CD4-positive, alpha-beta T cell (primary cell): ENCODE measurements at regions not wholly inside any gene's neighbourhood (a gene's known extent, or its start where the extent isn't known, plus 50 kb on each side); places are given as distances from the start of the nearest gene placed in this dataset.

Experiments used
- ATAC-seq: fragments of 200-7000 bp; cut with Tn5 transposase; one replicate; pipeline ENCODE4 v1.10.0; 2022; ENCODE audit warnings: mild to moderate bottlenecking; ENCODE audit not compliant: poor library complexity
- CTCF ChIA-PET: fragments of 350-600 bp; sonication (Branson Sonifier 250); formaldehyde crosslinking; loops from one replicate; lab custom pipeline; 2021; ENCODE audit warnings: antibody characterized with exemption, inconsistent platforms; lab: Charles Lee
- POLR2A ChIA-PET: fragments of 350-600 bp; sonication (Branson Sonifier 250); formaldehyde crosslinking; loops from one replicate; lab custom pipeline; 2021; ENCODE audit warnings: antibody characterized with exemption, inconsistent platforms; lab: Charles Lee
- DNase-seq, 14 experiments: peaks; one replicate each; pipeline ENCODE4 v3.0.0-alpha.2; 2013 to 2020; ENCODE audit warnings: mixed read lengths in 2 of 14
- H3K27ac ChIP-seq, 2 donors: one replicate each; pipeline versions ENCODE4 v1.5.1 to v1.7.0; 2013; ENCODE audit warnings: low read length in 2 of 2, low read depth in 1 of 2, mild to moderate bottlenecking in 1 of 2
- H3K27me3 ChIP-seq, 2 experiments: 1 replicate in 1 of 2; 2 replicates in 1 of 2; pipeline versions ENCODE4 v1.6.1 to v1.7.0; 2013; ENCODE audit warnings: low read length in 2 of 2, control low read depth in 1 of 2, mild to moderate bottlenecking in 1 of 2, moderate library complexity in 1 of 2; ENCODE audit not compliant: insufficient read depth in 2 of 2, control insufficient read depth in 1 of 2
- H3K36me3 ChIP-seq: one replicate; pipeline ENCODE4 v1.6.1; 2013; ENCODE audit warnings: low read length, control low read depth; ENCODE audit not compliant: insufficient read depth
- H3K4me1 ChIP-seq: one replicate; pipeline ENCODE4 v1.6.1; 2013; ENCODE audit warnings: low read length, control low read depth; ENCODE audit not compliant: insufficient read depth
- H3K4me3 ChIP-seq: one replicate; pipeline ENCODE4 v1.5.1; 2013; ENCODE audit warnings: mild to moderate bottlenecking, low read length, moderate library complexity
- H3K9me3 ChIP-seq, 2 experiments: 1 replicate in 1 of 2; 2 replicates in 1 of 2; pipeline versions ENCODE4 v1.6.1 to v1.7.0; 2013; ENCODE audit warnings: low read length in 2 of 2, mild to moderate bottlenecking in 2 of 2, control low read depth in 1 of 2, moderate library complexity in 1 of 2; ENCODE audit not compliant: control insufficient read depth in 1 of 2, insufficient read depth in 1 of 2
- H3K27ac Mint-ChIP-seq: one replicate; pipeline ENCODE4 v1.8.0; 2020; ENCODE audit warnings: mixed read lengths
- H3K27me3 Mint-ChIP-seq: one replicate; pipeline ENCODE4 v1.8.0; 2021; ENCODE audit warnings: mixed read lengths
- H3K36me3 Mint-ChIP-seq: one replicate; pipeline ENCODE4 v1.8.0; 2021; ENCODE audit warnings: low read depth, mixed read lengths
- H3K4me1 Mint-ChIP-seq: one replicate; pipeline ENCODE4 v1.8.0; 2021; ENCODE audit warnings: low read depth, mixed read lengths
- H3K4me3 Mint-ChIP-seq: one replicate; pipeline ENCODE4 v1.8.0; 2020; ENCODE audit warnings: mild to moderate bottlenecking, mixed read lengths
- H3K9me3 Mint-ChIP-seq: one replicate; pipeline ENCODE4 v1.8.0; 2020; ENCODE audit warnings: mixed read lengths
- intact Hi-C, 2 experiments: fragments of 100-400 bp; cut with DNase I in 1 of 2; cut with micrococcal nuclease in 1 of 2; formaldehyde crosslinking; loops; one replicate each; pipeline versions ENCODE4 v1.15.1 to v1.9.0; 2023 to 2025; cut with DNase I, micrococcal nuclease
- TF ChIP-seq, protein P1 (sequence below): fragments of 200-600 bp; IDR thresholded peaks from one replicate; pipeline ENCODE4 v1.8.0; 2022; ENCODE audit warnings: antibody characterized with exemption, mild to moderate bottlenecking

DNA sequence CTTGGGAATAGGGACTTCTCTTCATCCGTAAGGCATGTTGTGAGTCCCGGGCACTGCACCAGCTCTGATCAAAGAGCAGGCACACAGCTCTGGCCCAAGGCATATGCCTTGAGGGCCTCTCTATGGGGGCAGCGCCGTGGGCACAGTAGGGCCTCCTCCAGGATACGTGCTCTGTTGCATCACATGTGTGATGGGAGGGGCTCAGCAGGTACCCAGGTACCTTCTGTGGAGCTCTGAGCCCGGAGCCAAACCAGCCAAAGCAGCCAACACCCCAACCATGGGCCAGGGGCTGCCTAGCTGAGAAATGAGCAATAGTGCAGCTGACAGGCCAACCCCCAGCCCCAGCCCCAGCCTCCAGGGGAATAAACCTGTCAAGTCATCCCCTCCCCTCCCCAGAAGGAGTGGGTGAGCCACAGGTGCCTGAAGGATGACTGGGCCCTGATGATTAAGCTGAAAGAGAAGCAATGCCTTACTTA lies 79.7 kb upstream of the SHISAL1 start:
- no peak overlapping the region for H3K27ac Mint-ChIP-seq
- no peaks in the 10 kb centered on the region for H3K27me3 Mint-ChIP-seq
- intact Hi-C loops = no loop called here
- no peak overlapping the region for H3K4me3 Mint-ChIP-seq
- H3K36me3 Mint-ChIP-seq = no peaks in the 10 kb centered on the region
- H3K27ac ChIP-seq = no peak overlapping the region
- no peak overlapping the region for H3K4me3 ChIP-seq
- no peaks in the 10 kb centered on the region for H3K4me1 Mint-ChIP-seq
- TF ChIP-seq, protein P1, sequence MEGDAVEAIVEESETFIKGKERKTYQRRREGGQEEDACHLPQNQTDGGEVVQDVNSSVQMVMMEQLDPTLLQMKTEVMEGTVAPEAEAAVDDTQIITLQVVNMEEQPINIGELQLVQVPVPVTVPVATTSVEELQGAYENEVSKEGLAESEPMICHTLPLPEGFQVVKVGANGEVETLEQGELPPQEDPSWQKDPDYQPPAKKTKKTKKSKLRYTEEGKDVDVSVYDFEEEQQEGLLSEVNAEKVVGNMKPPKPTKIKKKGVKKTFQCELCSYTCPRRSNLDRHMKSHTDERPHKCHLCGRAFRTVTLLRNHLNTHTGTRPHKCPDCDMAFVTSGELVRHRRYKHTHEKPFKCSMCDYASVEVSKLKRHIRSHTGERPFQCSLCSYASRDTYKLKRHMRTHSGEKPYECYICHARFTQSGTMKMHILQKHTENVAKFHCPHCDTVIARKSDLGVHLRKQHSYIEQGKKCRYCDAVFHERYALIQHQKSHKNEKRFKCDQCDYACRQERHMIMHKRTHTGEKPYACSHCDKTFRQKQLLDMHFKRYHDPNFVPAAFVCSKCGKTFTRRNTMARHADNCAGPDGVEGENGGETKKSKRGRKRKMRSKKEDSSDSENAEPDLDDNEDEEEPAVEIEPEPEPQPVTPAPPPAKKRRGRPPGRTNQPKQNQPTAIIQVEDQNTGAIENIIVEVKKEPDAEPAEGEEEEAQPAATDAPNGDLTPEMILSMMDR = no peak
- ChIA-PET CTCF (no interaction called here), POLR2A (no interaction called here)
- no peak for ATAC-seq
- H3K4me1 ChIP-seq = no peaks in the 10 kb centered on the region
- no peaks in the 10 kb centered on the region for H3K9me3 ChIP-seq
- DNase-seq = peak in 1 of 14 experiments; percentile 21
- H3K36me3 ChIP-seq = no peaks in the 10 kb centered on the region
- H3K9me3 Mint-ChIP-seq = no peaks in the 10 kb centered on the region
- no peaks in the 10 kb centered on the region for H3K27me3 ChIP-seq

DNA sequence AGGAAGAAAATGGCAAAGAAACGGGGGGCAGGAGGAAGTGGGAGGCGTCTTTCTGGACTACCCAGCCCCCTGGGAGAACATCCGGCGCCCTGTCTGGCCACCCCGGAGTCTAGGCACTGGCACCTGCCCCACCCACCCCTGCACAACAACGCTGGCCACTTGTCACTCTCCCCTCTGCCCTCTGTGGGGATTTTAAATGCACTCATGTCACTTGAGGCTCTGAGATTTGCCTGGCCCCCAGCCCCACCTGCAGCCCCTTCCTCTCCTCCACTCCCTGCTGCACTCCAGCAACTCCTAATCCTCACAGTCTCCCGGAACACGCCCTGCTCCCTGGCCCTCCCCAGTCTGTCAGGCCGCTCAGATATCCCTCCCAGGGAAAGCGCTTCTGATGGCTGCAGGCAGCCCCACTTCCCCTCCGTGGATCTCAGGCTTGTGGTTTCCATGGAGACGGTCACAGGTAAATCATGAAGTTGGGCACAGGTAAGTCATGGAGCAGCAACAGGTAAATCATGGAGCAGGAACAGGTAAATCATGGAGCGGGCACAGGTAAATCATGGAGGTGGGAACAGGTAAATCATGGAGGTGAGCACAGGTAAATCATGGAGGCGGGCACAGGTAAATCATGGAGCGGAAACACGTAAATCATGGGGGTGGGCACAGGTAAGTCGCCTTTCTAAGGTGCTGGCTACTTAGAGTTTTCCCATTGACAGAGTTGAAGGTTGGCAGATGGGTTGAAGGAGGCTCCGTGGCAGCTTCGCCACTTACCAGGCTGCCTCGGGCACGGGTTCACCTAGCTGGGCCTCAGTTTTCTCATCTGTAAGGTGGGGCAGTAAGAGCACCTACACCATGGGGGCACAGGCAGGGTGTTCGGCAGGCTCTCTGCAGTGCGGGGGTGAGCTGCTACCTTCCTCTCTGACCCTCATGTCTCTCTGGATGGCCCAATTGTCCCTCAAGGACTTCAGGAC lies 79.0 kb upstream of the SHISAL1 start:
- Histone ChIP-seq H3K27ac (no peak overlapping the region), H3K36me3 (no peaks in the 10 kb centered on the region), H3K27me3 (no peaks in the 10 kb centered on the region), H3K4me1 (no peaks in the 10 kb centered on the region), H3K9me3 (no peaks in the 10 kb centered on the region), H3K4me3 (no peak overlapping the region)
- Mint-ChIP-seq H3K4me1 (no peaks in the 10 kb centered on the region), H3K36me3 (no peaks in the 10 kb centered on the region), H3K27ac (no peak overlapping the region), H3K27me3 (no peaks in the 10 kb centered on the region), H3K9me3 (no peaks in the 10 kb centered on the region), H3K4me3 (no peak overlapping the region)
- ChIA-PET CTCF (no interaction called here), POLR2A (no interaction called here)
- TF ChIP-seq, protein P1 = no peak
- intact Hi-C loops = no loop called here
- no peak for ATAC-seq
- DNase-seq = no peak

GRCh38 chr22:44391015-44391414 lies 78.3 kb upstream of the SHISAL1 start:
- ChIA-PET POLR2A (no interaction called here), CTCF (interaction anchor here (0.6 kb wide), 1 partner anchor 121 kb away, joined by 4 read pairs; no protein-coding TSS in a partner anchor)
- Mint-ChIP-seq H3K27ac (no peak overlapping the region), H3K27me3 (no peaks in the 10 kb centered on the region), H3K36me3 (no peaks in the 10 kb centered on the region), H3K4me3 (no peak overlapping the region), H3K9me3 (no peaks in the 10 kb centered on the region), H3K4me1 (no peaks in the 10 kb centered on the region)
- H3K27me3 ChIP-seq = no peaks in the 10 kb centered on the region
- H3K4me3 ChIP-seq = no peak overlapping the region
- H3K36me3 ChIP-seq = no peaks in the 10 kb centered on the region
- no peak overlapping the region for H3K27ac ChIP-seq
- intact Hi-C loops = no loop called here
- TF ChIP-seq, protein P1 = no peak
- H3K9me3 ChIP-seq = no peaks in the 10 kb centered on the region
- no peaks in the 10 kb centered on the region for H3K4me1 ChIP-seq
- ATAC-seq = no peak
- DNase-seq = no peak
